Stomach (tissue), 8 donors: ENCODE measurements at regions not wholly inside any gene's neighbourhood (a gene's known extent, or its start where the extent isn't known, plus 50 kb on each side); places are given as distances from the start of the nearest gene placed in this dataset.

ENCODE experiments used
- DNase-seq, 2 donors: peaks; one replicate each; pipeline versions ENCODE4 v3.0.0 to v3.0.0-alpha.2; 2013 to 2019
- H3K27ac ChIP-seq, 5 donors: fragments of 200-600 bp in 4 of 5; sonication (generic) in 4 of 5; one replicate each; pipeline ENCODE4 v1.5.1; 2013 to 2019; ENCODE audit warnings: mild to moderate bottlenecking in 1 of 5, moderate library complexity in 1 of 5
- H3K27me3 ChIP-seq, 3 donors: fragments of 200-600 bp; sonication (generic); one replicate each; pipeline ENCODE4 v1.5.1; 2017 to 2019; ENCODE audit warnings: mixed run types in 1 of 3
- H3K36me3 ChIP-seq, 4 donors: fragments of 200-600 bp; sonication (generic); 1 replicate in 3 of 4; 2 replicates in 1 of 4; pipeline ENCODE4 v1.5.1; 2016 to 2019
- H3K4me1 ChIP-seq, 4 donors: fragments of 200-600 bp; sonication (generic); one replicate each; pipeline ENCODE4 v1.5.1; 2016 to 2019
- H3K4me3 ChIP-seq, 4 donors: fragments of 200-600 bp; sonication (generic) in 3 of 4; one replicate each; pipeline ENCODE4 v1.5.1; 2016 to 2019; ENCODE audit warnings: mild to moderate bottlenecking in 1 of 4
- H3K9me3 ChIP-seq, 4 donors: fragments of 200-600 bp; sonication (generic); one replicate each; pipeline ENCODE4 v1.5.1; 2016 to 2019
- CTCF ChIP-seq, 7 experiments: fragments of 450-650 bp in 4 of 7; fragments of 200-600 bp in 3 of 7; sonication (generic) in 3 of 7; IDR thresholded peaks; one replicate each; pipeline ENCODE4 v1.5.1; 2016 to 2019; ENCODE audit warnings: antibody characterized with exemption in 7 of 7, control low read depth in 2 of 7, mild to moderate bottlenecking in 1 of 7
- EP300 ChIP-seq: sonication (generic); formaldehyde crosslinking; IDR thresholded peaks from one replicate; pipeline ENCODE4 v1.6.1; 2017; ENCODE audit warnings: antibody characterized with exemption
- POLR2A ChIP-seq, 4 donors: fragments of 450-650 bp; IDR thresholded peaks; one replicate each; pipeline ENCODE4 v1.6.1; 2016; ENCODE audit warnings: antibody characterized with exemption in 4 of 4, control low read depth in 2 of 4, mild to moderate bottlenecking in 1 of 4, moderate library complexity in 1 of 4
- POLR2AphosphoS5 ChIP-seq, 3 donors: sonication (generic); formaldehyde crosslinking; IDR thresholded peaks; one replicate each; pipeline ENCODE4 v1.6.1; 2016; ENCODE audit warnings: antibody characterized with exemption in 3 of 3
- WGBS, 5 donors: extraction: QIAGEN DNeasy Blood & Tissue Kit in 3 of 5; methylation state at CpG; one replicate each; pipeline versions ENCODE4 v1.1.5 to v1.1.7; 2013 to 2018; 5-methylcytosine and 5-hydroxymethylcytosine counted together
- intact Hi-C: fragments of 100-400 bp; cut with DNase I; formaldehyde crosslinking; loops from one replicate; pipeline ENCODE4 v1.15.1; 2023; ENCODE audit warnings: low total_unique reads
- donor health status: healthy with polysubstance abuse.
- donor health status: Bipolar disorder and iron deficiency.
- donor health status: healthy.

GRCh38 chr9:115980054-115980453 lies 173.5 kb upstream of the PAPPA start:
- no peak overlapping the region for H3K4me3 ChIP-seq
- H3K27me3 ChIP-seq = no peaks in the 10 kb centered on the region
- WGBS, 5 donors = 73 to 81% (median 74%) methylated on average over 2 of the region's 2 CpGs
- H3K36me3 ChIP-seq = no peaks in the 10 kb centered on the region
- H3K4me1 ChIP-seq = peaks cover 0 to 6% (median 0%) of the 10 kb centered on the region in 4 donors
- intact Hi-C loops = no loop called here
- no peaks in the 10 kb centered on the region for H3K9me3 ChIP-seq
- no peak overlapping the region for H3K27ac ChIP-seq
- no peak for DNase-seq
- TF ChIP-seq CTCF (IDR thresholded peaks at IDR 0.05) (no peak), POLR2AphosphoS5 (IDR thresholded peaks at IDR 0.05) (no peak), POLR2A (IDR thresholded peaks at IDR 0.05) (no peak), EP300 (no peak)

GRCh38 chr9:115980502-115980901 lies 173.1 kb upstream of the PAPPA start:
- intact Hi-C loops = no loop called here
- Histone ChIP-seq H3K4me3 (no peak overlapping the region), H3K27ac (no peak overlapping the region), H3K27me3 (no peaks in the 10 kb centered on the region), H3K9me3 (no peaks in the 10 kb centered on the region), H3K36me3 (no peaks in the 10 kb centered on the region), H3K4me1 (peaks cover 0 to 6% (median 0%) of the 10 kb centered on the region in 4 donors)
- 38 to 67% (median 53%) methylated on average over 1 of the region's 1 CpG for WGBS, 5 donors
- no peak for TF ChIP-seq POLR2A (IDR thresholded peaks at IDR 0.05)
- TF ChIP-seq POLR2AphosphoS5 (IDR thresholded peaks at IDR 0.05) = no peak
- no peak for TF ChIP-seq EP300
- no peak for TF ChIP-seq CTCF (IDR thresholded peaks at IDR 0.05)
- no peak for DNase-seq

- intact Hi-C loops = no loop called here
- H3K27me3 ChIP-seq = no peaks in the 10 kb centered on the region
- peaks cover 0 to 6% (median 0%) of the 10 kb centered on the region in 4 donors for H3K4me1 ChIP-seq
- WGBS, 5 donors = 65 to 76% (median 69%) methylated on average over 4 of the region's 4 CpGs
- no peaks in the 10 kb centered on the region for H3K36me3 ChIP-seq
- H3K27ac ChIP-seq = no peak overlapping the region
- no peak for DNase-seq
- no peak for TF ChIP-seq POLR2AphosphoS5 (IDR thresholded peaks at IDR 0.05)
- TF ChIP-seq CTCF (IDR thresholded peaks at IDR 0.05) = no peak
- TF ChIP-seq EP300 = no peak
- TF ChIP-seq POLR2A (IDR thresholded peaks at IDR 0.05) = no peak
- H3K4me3 ChIP-seq = no peak overlapping the region
- no peaks in the 10 kb centered on the region for H3K9me3 ChIP-seq
Measured at GRCh38 chr9:115980976-115981375, 172.6 kb upstream of the PAPPA start.

- no peak for DNase-seq
- intact Hi-C loops = no loop called here
- TF ChIP-seq POLR2AphosphoS5 (IDR thresholded peaks at IDR 0.05) = no peak
- TF ChIP-seq CTCF (IDR thresholded peaks at IDR 0.05) = no peak
- TF ChIP-seq POLR2A (IDR thresholded peaks at IDR 0.05) = no peak
- no peak for TF ChIP-seq EP300
Measured at GRCh38 chr9:115983366-115983765, 170.2 kb upstream of the PAPPA start.

More at GRCh38 chr9:115983366-115983765, 170.2 kb upstream of the PAPPA start:
- Histone ChIP-seq H3K27me3 (no peaks in the 10 kb centered on the region), H3K9me3 (no peaks in the 10 kb centered on the region), H3K36me3 (no peaks in the 10 kb centered on the region), H3K4me3 (no peak overlapping the region), H3K27ac (no peak overlapping the region), H3K4me1 (peaks cover 0 to 6% (median 0%) of the 10 kb centered on the region in 4 donors)
- 88 to 98% (median 95%) methylated on average over 6 of the region's 6 CpGs for WGBS, 5 donors
